ENCODE measurements at regions not wholly inside any gene's neighbourhood (a gene's known extent, or its start where the extent isn't known, plus 50 kb on each side); places are given as distances from the start of the nearest gene placed in this dataset.

- no peak for TF ChIP-seq CTCF (IDR thresholded peaks at IDR 0.05; ENCODE audit: low read length)
- no peak for TF ChIP-seq EZH2 (optimal IDR thresholded peaks at IDR 0.05; ENCODE audit: low read depth, low read length)
Observed at GRCh38 chr10:65270969-65271368, 1654.9 kb upstream of the LRRTM3 start.

Data from MM.1S (cell line).